Spleen (tissue), 11 donors: ENCODE measurements at regions not wholly inside any gene's neighbourhood (a gene's known extent, or its start where the extent isn't known, plus 50 kb on each side); places are given as distances from the start of the nearest gene placed in this dataset.

Experiments used
- DNase-seq: peaks from one replicate; pipeline ENCODE4 v3.0.0-alpha.2; 2020
- H3K27ac ChIP-seq, 8 donors: fragments of 200-600 bp; sonication (generic) in 7 of 8; 1 replicate in 4 of 8; 2 replicates in 4 of 8; pipeline versions ENCODE4 v1.5.0 to v1.8.0; 2016 to 2021; ENCODE audit warnings: inconsistent platforms in 4 of 8, mild to moderate bottlenecking in 4 of 8, moderate library complexity in 1 of 8
- H3K27me3 ChIP-seq, 7 donors: fragments of 200-600 bp; sonication (generic) in 6 of 7; replicated peaks in 1 of 7; 1 replicate in 4 of 7; 2 replicates in 3 of 7; pipeline versions ENCODE4 v1.5.0 to v1.8.0; 2016 to 2021; ENCODE audit warnings: inconsistent platforms in 3 of 7, mild to moderate bottlenecking in 1 of 7
- H3K36me3 ChIP-seq, 6 donors: fragments of 200-600 bp; sonication (generic) in 5 of 6; 1 replicate in 4 of 6; 2 replicates in 2 of 6; pipeline versions ENCODE4 v1.5.0 to v1.8.0; 2016 to 2021; ENCODE audit warnings: inconsistent platforms in 2 of 6
- H3K4me1 ChIP-seq, 6 donors: fragments of 200-600 bp; sonication (generic) in 5 of 6; 1 replicate in 3 of 6; 2 replicates in 3 of 6; pipeline versions ENCODE4 v1.5.0 to v1.8.0; 2016 to 2021; ENCODE audit warnings: inconsistent platforms in 3 of 6
- H3K4me3 ChIP-seq, 8 donors: fragments of 200-600 bp; sonication (generic) in 7 of 8; 1 replicate in 4 of 8; 2 replicates in 4 of 8; pipeline versions ENCODE4 v1.5.0 to v1.8.0; 2016 to 2021; ENCODE audit warnings: inconsistent platforms in 4 of 8, mild to moderate bottlenecking in 4 of 8, moderate library complexity in 2 of 8
- H3K9me3 ChIP-seq, 8 donors: fragments of 200-600 bp; sonication (generic) in 7 of 8; 1 replicate in 4 of 8; 2 replicates in 4 of 8; pipeline versions ENCODE4 v1.5.0 to v1.8.0; 2016 to 2021; ENCODE audit warnings: inconsistent platforms in 4 of 8
- CTCF ChIP-seq, 11 experiments: fragments of 200-600 bp in 7 of 11; fragments of 450-650 bp in 4 of 11; sonication (generic) in 4 of 11; IDR thresholded peaks in 8 of 11; conservative IDR thresholded peaks in 3 of 11; 1 replicate in 7 of 11; 2 replicates in 4 of 11; pipeline versions ENCODE4 v1.4.0 to v1.8.0; 2016 to 2021; ENCODE audit warnings: antibody characterized with exemption in 11 of 11, inconsistent platforms in 4 of 11, mild to moderate bottlenecking in 1 of 11
- POLR2A ChIP-seq, 3 donors: fragments of 450-650 bp; IDR thresholded peaks; one replicate each; pipeline ENCODE4 v1.5.1; 2017; ENCODE audit warnings: antibody characterized with exemption in 3 of 3, mild to moderate bottlenecking in 1 of 3
- POLR2AphosphoS5 ChIP-seq, 3 donors: sonication (generic); formaldehyde crosslinking; IDR thresholded peaks; one replicate each; pipeline ENCODE4 v1.5.1; 2017; ENCODE audit warnings: antibody characterized with exemption in 3 of 3
- WGBS, 5 donors: extraction: QIAGEN DNeasy Blood & Tissue Kit in 3 of 5; methylation state at CpG; one replicate each; pipeline versions ENCODE4 v1.1.5 to v1.1.7; 2013 to 2018; 5-methylcytosine and 5-hydroxymethylcytosine counted together
- intact Hi-C: fragments of 100-400 bp; cut with DNase I; formaldehyde crosslinking; loops from one replicate; pipeline ENCODE4 v1.15.0; 2023; ENCODE audit warnings: low total_unique reads
- donor health status: healthy with polysubstance abuse.
- donor health status: DM: no; HTN: no; CAD: no; lungs with moderate emphysema.
- donor health status: DM: no; HTN: no; CAD: no.
- donor health status: Bipolar disorder and iron deficiency.
- donor health status: healthy.
- donor health status: DM: no; HTN: no; CAD: no.
- donor health status: DM: yes; HTN: yes; CAD: no.

DNA sequence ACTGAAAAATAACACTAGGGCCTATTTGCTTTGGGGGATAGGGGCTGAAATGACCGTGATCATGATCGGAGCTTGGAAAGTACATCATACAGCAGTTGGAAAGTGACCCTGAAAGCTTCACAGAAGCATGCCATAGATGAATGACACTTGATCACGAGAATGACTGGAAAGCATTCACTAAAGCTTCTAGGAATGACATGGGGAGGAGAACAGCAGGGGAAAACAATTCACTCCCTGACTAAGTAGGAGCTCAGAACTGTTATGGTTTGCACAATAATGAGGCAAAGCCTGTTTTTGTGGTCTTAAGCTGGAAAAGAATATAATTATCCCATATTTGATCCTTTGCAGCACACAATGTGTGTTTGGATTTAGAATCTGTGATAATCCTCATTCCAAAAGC, 237.5 kb downstream of the NOL4 start:
- Histone ChIP-seq H3K27me3 (no peaks in the 10 kb centered on the region), H3K9me3 (no peaks in the 10 kb centered on the region), H3K4me3 (no peak overlapping the region), H3K27ac (no peak overlapping the region), H3K36me3 (no peaks in the 10 kb centered on the region), H3K4me1 (no peaks in the 10 kb centered on the region)
- WGBS, 5 donors: 60 to 82% (median 66%) methylated on average over 3 of the region's 3 CpGs
- TF ChIP-seq POLR2AphosphoS5 (IDR thresholded peaks at IDR 0.05) (no peak), POLR2A (IDR thresholded peaks at IDR 0.05) (no peak), CTCF (IDR thresholded peaks at IDR 0.05 in 8 of 11, conservative IDR thresholded peaks at IDR 0.05 in 3 of 11) (no peak)
- no peak for DNase-seq
- intact Hi-C loops: no loop called here

GRCh38 chr18:33983126-33983525, 241.6 kb downstream of the NOL4 start:
- intact Hi-C loops: no loop called here
- TF ChIP-seq CTCF (IDR thresholded peaks at IDR 0.05 in 8 of 11, conservative IDR thresholded peaks at IDR 0.05 in 3 of 11): no peak
- Histone ChIP-seq H3K4me1 (no peaks in the 10 kb centered on the region), H3K9me3 (no peaks in the 10 kb centered on the region), H3K36me3 (no peaks in the 10 kb centered on the region), H3K4me3 (no peak overlapping the region), H3K27me3 (no peaks in the 10 kb centered on the region), H3K27ac (no peak overlapping the region)
- WGBS, 5 donors: 85 to 91% (median 87%) methylated on average over 2 of the region's 2 CpGs
- no peak for DNase-seq

GRCh38 chr18:33960417-33960816, 264.3 kb downstream of the NOL4 start:
- intact Hi-C loops: no loop called here
- no peak for DNase-seq
- Histone ChIP-seq H3K4me1 (no peaks in the 10 kb centered on the region), H3K27me3 (no peaks in the 10 kb centered on the region), H3K4me3 (no peak overlapping the region), H3K36me3 (no peaks in the 10 kb centered on the region), H3K9me3 (no peaks in the 10 kb centered on the region), H3K27ac (no peak overlapping the region)
- TF ChIP-seq POLR2AphosphoS5 (IDR thresholded peaks at IDR 0.05) (no peak), POLR2A (IDR thresholded peaks at IDR 0.05) (no peak), CTCF (IDR thresholded peaks at IDR 0.05 in 8 of 11, conservative IDR thresholded peaks at IDR 0.05 in 3 of 11) (no peak)

GRCh38 chr18:33959609-33960008, 265.1 kb downstream of the NOL4 start:
- no peak overlapping the region for H3K4me3 ChIP-seq
- intact Hi-C loops: no loop called here
- no peaks in the 10 kb centered on the region for H3K27me3 ChIP-seq
- H3K9me3 ChIP-seq: no peaks in the 10 kb centered on the region
- WGBS, 5 donors: 68 to 83% (median 77%) methylated on average over 2 of the region's 2 CpGs
- DNase-seq: no peak
- no peak overlapping the region for H3K27ac ChIP-seq
- no peak for TF ChIP-seq POLR2AphosphoS5 (IDR thresholded peaks at IDR 0.05)
- no peak for TF ChIP-seq POLR2A (IDR thresholded peaks at IDR 0.05)
- no peak for TF ChIP-seq CTCF (IDR thresholded peaks at IDR 0.05 in 8 of 11, conservative IDR thresholded peaks at IDR 0.05 in 3 of 11)
- no peaks in the 10 kb centered on the region for H3K4me1 ChIP-seq
- no peaks in the 10 kb centered on the region for H3K36me3 ChIP-seq
